GM23338 (cell line): ENCODE measurements at regions not wholly inside any gene's neighbourhood (a gene's known extent, or its start where the extent isn't known, plus 50 kb on each side); places are given as distances from the start of the nearest gene placed in this dataset.

ENCODE experiments used
- ATAC-seq: fragments of 200-7000 bp; cut with Tn5 transposase; 3 replicates; pipeline ENCODE4 v1.9.1; 2020
- DNase-seq: peaks from one replicate; pipeline ENCODE4 v3.0.0-alpha.2; 2015; ENCODE audit warnings: low spot score
- H2AFZ ChIP-seq: fragments of 200-600 bp; sonication (generic); 2 replicates; pipeline ENCODE4 v1.8.0; 2016; ENCODE audit warnings: antibody characterized with exemption, mild to moderate bottlenecking, moderate library complexity
- H3F3A ChIP-seq: fragments of 200-600 bp; sonication (generic); replicated peaks from 2 replicates; pipeline ENCODE4 v1.8.0; 2017; ENCODE audit warnings: antibody characterized with exemption, mixed run types, low read depth
- H3K27ac ChIP-seq: fragments of 200-600 bp; sonication (generic); 2 replicates; pipeline ENCODE4 v1.6.1; 2016; ENCODE audit warnings: low read depth
- H3K27me3 ChIP-seq: fragments of 200-600 bp; sonication (generic); 2 replicates; pipeline ENCODE4 v1.8.0; 2016; ENCODE audit warnings: mild to moderate bottlenecking, mixed run types, moderate library complexity; ENCODE audit not compliant: insufficient read depth
- H3K36me3 ChIP-seq: fragments of 200-600 bp; sonication (generic); 2 replicates; pipeline ENCODE4 v1.8.0; 2016; ENCODE audit warnings: mild to moderate bottlenecking; ENCODE audit not compliant: insufficient read depth
- H3K4me1 ChIP-seq: fragments of 200-600 bp; sonication (generic); 2 replicates; pipeline ENCODE4 v1.8.0; 2016; ENCODE audit warnings: mild to moderate bottlenecking, moderate library complexity; ENCODE audit not compliant: insufficient read depth
- H3K4me2 ChIP-seq: fragments of 200-600 bp; sonication (generic); 2 replicates; pipeline ENCODE4 v1.7.1; 2017; ENCODE audit warnings: mixed run types
- H3K4me3 ChIP-seq: fragments of 200-600 bp; sonication (generic); 2 replicates; pipeline ENCODE4 v1.6.1; 2016; ENCODE audit warnings: mixed run types
- H3K79me2 ChIP-seq: fragments of 200-600 bp; sonication (generic); replicated peaks from 2 replicates; pipeline ENCODE4 v1.8.0; 2017; ENCODE audit warnings: mild to moderate bottlenecking; ENCODE audit not compliant: insufficient read depth
- H3K9me2 ChIP-seq: fragments of 200-600 bp; sonication (generic); 2 replicates; pipeline ENCODE4 v1.8.0; 2017; ENCODE audit not compliant: insufficient read depth
- H4K20me1 ChIP-seq: fragments of 200-600 bp; sonication (generic); replicated peaks from 2 replicates; pipeline ENCODE4 v1.8.0; 2017; ENCODE audit warnings: mild to moderate bottlenecking; ENCODE audit not compliant: insufficient read depth
- H3K27ac Mint-ChIP-seq: 2 replicates; pipeline ENCODE4 v1.8.0; 2020; ENCODE audit warnings: inconsistent platforms, mild to moderate bottlenecking, moderate library complexity, mixed read lengths
- H3K27me3 Mint-ChIP-seq: 3 replicates; pipeline ENCODE4 v1.8.0; 2022; ENCODE audit warnings: low read depth, mild to moderate bottlenecking, moderate library complexity, mixed read lengths, inconsistent platforms; ENCODE audit not compliant: insufficient read depth, poor library complexity
- H3K36me3 Mint-ChIP-seq: 3 replicates; pipeline ENCODE4 v1.8.0; 2021; ENCODE audit warnings: low read depth, mild to moderate bottlenecking, inconsistent platforms, moderate library complexity, mixed read lengths
- H3K4me1 Mint-ChIP-seq: 3 replicates; pipeline ENCODE4 v1.8.0; 2020; ENCODE audit warnings: mild to moderate bottlenecking, inconsistent platforms, mixed read lengths
- H3K4me3 Mint-ChIP-seq: 3 replicates; pipeline ENCODE4 v1.8.0; 2021; ENCODE audit warnings: moderate library complexity, mild to moderate bottlenecking, inconsistent platforms, mixed read lengths
- H3K9me3 Mint-ChIP-seq: 3 replicates; pipeline ENCODE4 v1.8.0; 2020; ENCODE audit warnings: moderate library complexity, mild to moderate bottlenecking, inconsistent platforms, mixed read lengths
- CREB1 ChIP-seq: fragments of 250-450 bp; sonication (Bioruptor Pico); IDR thresholded peaks from 2 replicates; pipeline ENCODE4 v1.5.0; 2020; ENCODE audit warnings: low read depth, mild to moderate bottlenecking, moderate library complexity
- CTCF ChIP-seq, 2 experiments: fragments of 200-600 bp in 1 of 2; sonication (generic) in 1 of 2; conservative IDR thresholded peaks; 2 replicates each; pipeline versions ENCODE4 v1.5.1 to v1.6.1; 2016 to 2017; ENCODE audit warnings: antibody characterized with exemption in 2 of 2, low read depth in 2 of 2, mild to moderate bottlenecking in 2 of 2, moderate library complexity in 1 of 2
- EZH2 ChIP-seq: fragments of 200-600 bp; sonication (generic); IDR thresholded peaks from one replicate; pipeline ENCODE4 v1.8.0; 2017; ENCODE audit warnings: antibody characterized with exemption, mild to moderate bottlenecking, low read depth; ENCODE audit not compliant: unreplicated experiment
- EZH2phosphoT487 ChIP-seq: fragments of 200-600 bp; sonication (generic); IDR thresholded peaks from one replicate; pipeline ENCODE4 v1.8.1; 2018; ENCODE audit warnings: antibody characterized with exemption; ENCODE audit not compliant: unreplicated experiment
- JUNB ChIP-seq: IDR thresholded peaks from one replicate; pipeline ENCODE4 v1.6.1; 2016; ENCODE audit warnings: antibody characterized with exemption; ENCODE audit not compliant: unreplicated experiment
- NANOG ChIP-seq: IDR thresholded peaks from 2 replicates; pipeline ENCODE4 v1.6.1; 2016; ENCODE audit warnings: antibody characterized with exemption, borderline replicate concordance
- POLR2AphosphoS5 ChIP-seq: IDR thresholded peaks from 2 replicates; pipeline ENCODE4 v1.6.1; 2016; ENCODE audit warnings: antibody characterized with exemption, low read depth
- REST ChIP-seq: IDR thresholded peaks from one replicate; pipeline ENCODE4 v1.6.1; 2018; ENCODE audit warnings: antibody characterized with exemption; ENCODE audit not compliant: unreplicated experiment
- STAT1 ChIP-seq: IDR thresholded peaks from one replicate; pipeline ENCODE4 v1.6.1; 2016; ENCODE audit warnings: antibody characterized with exemption; ENCODE audit not compliant: unreplicated experiment
- ZNF114 ChIP-seq: fragments of 250-450 bp; sonication (Bioruptor Pico); IDR thresholded peaks from 2 replicates; pipeline ENCODE4 v1.5.0; 2020; ENCODE audit warnings: mild to moderate bottlenecking, moderate library complexity
- ZNF331 ChIP-seq: fragments of 250-450 bp; sonication (Bioruptor Pico); IDR thresholded peaks from 2 replicates; pipeline ENCODE4 v1.5.0; 2020; ENCODE audit warnings: low read depth, mild to moderate bottlenecking, moderate library complexity
- ZNF462 ChIP-seq: fragments of 250-450 bp; sonication (Bioruptor Pico); IDR thresholded peaks from 2 replicates; pipeline ENCODE4 v1.5.0; 2020; ENCODE audit warnings: mild to moderate bottlenecking, moderate library complexity
- TF ChIP-seq, protein P1 (sequence below): IDR thresholded peaks from 2 replicates; pipeline ENCODE4 v1.6.1; 2016; ENCODE audit warnings: antibody characterized with exemption

GRCh38 chr2:18918280-18918679 is 328.9 kb upstream of the NT5C1B start:
- Histone ChIP-seq H3K36me3 (no peaks in the 10 kb centered on the region), H3K79me2 (no peaks in the 10 kb centered on the region), H3K27me3 (no peaks in the 10 kb centered on the region), H3K4me1 (no peaks in the 10 kb centered on the region), H3K4me2 (no peak overlapping the region), H3F3A (no peaks in the 10 kb centered on the region), H2AFZ (no peak overlapping the region), H3K27ac (no peak overlapping the region), H3K4me3 (no peak overlapping the region), H3K9me2 (no peaks in the 10 kb centered on the region), H4K20me1 (no peaks in the 10 kb centered on the region)
- no peak for ATAC-seq
- no peak overlapping the region for H3K4me3 Mint-ChIP-seq
- no peak overlapping the region for H3K27ac Mint-ChIP-seq
- H3K27me3 Mint-ChIP-seq, result peaks cover 2% of the 10 kb centered on the region
- H3K4me1 Mint-ChIP-seq, result peaks cover 5% of the 10 kb centered on the region; the same call in 2 of the 3 replicates
- H3K36me3 Mint-ChIP-seq, result no peaks in the 10 kb centered on the region
- no peak for DNase-seq
- no peaks in the 10 kb centered on the region; the same call in 2 of the 3 replicates for H3K9me3 Mint-ChIP-seq
- TF ChIP-seq EZH2 (no peak), EZH2phosphoT487 (no peak), POLR2AphosphoS5 (no peak), ZNF331 (CRISPR knock-in tag) (no peak), NANOG (no peak), CREB1 (CRISPR knock-in tag) (no peak), STAT1 (no peak), JUNB (no peak), ZNF462 (CRISPR knock-in tag) (no peak), REST (no peak), ZNF114 (CRISPR knock-in tag) (no peak), CTCF (conservative IDR thresholded peaks at IDR 0.05; ENCODE audit: low read depth in 2 of 2) (no peak)
- TF ChIP-seq, protein P1, sequence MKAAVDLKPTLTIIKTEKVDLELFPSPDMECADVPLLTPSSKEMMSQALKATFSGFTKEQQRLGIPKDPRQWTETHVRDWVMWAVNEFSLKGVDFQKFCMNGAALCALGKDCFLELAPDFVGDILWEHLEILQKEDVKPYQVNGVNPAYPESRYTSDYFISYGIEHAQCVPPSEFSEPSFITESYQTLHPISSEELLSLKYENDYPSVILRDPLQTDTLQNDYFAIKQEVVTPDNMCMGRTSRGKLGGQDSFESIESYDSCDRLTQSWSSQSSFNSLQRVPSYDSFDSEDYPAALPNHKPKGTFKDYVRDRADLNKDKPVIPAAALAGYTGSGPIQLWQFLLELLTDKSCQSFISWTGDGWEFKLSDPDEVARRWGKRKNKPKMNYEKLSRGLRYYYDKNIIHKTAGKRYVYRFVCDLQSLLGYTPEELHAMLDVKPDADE, result no peak
